ENCODE measurements at regions not wholly inside any gene's neighbourhood (a gene's known extent, or its start where the extent isn't known, plus 50 kb on each side); places are given as distances from the start of the nearest gene placed in this dataset.
A peak's percentile ranks its signal among the peaks of the same experiment; 100 is the strongest.

DNA sequence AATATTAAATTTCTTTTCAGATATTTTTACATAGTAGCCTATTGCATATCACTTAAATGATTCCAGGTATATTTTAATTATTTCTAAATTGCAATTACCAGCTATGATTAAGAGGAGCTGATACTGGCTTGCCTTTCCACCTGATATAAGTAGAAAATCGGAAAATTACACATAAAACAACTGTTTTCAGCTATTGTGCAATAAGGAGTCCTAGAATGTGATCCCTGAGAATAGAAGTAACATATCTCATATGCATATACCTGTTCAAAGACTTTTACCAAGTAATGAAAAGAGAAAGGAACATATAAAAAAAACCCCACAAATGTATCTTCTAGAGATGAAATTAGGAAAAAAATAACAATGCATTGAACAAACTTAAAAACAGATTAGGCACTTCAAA lies 1354.6 kb upstream of the PCDH9 start:
- TF ChIP-seq ESRRG (CRISPR knock-in tag; IDR thresholded peaks at IDR 0.05): no peak
- TF ChIP-seq ZC3H10 (CRISPR knock-in tag; IDR thresholded peaks at IDR 0.05): no peak
- no peak for TF ChIP-seq OSR1 (CRISPR knock-in tag; IDR thresholded peaks at IDR 0.05)
- no peak for TF ChIP-seq ZNF8 (CRISPR knock-in tag; IDR thresholded peaks at IDR 0.05)
- TF ChIP-seq, protein P1, sequence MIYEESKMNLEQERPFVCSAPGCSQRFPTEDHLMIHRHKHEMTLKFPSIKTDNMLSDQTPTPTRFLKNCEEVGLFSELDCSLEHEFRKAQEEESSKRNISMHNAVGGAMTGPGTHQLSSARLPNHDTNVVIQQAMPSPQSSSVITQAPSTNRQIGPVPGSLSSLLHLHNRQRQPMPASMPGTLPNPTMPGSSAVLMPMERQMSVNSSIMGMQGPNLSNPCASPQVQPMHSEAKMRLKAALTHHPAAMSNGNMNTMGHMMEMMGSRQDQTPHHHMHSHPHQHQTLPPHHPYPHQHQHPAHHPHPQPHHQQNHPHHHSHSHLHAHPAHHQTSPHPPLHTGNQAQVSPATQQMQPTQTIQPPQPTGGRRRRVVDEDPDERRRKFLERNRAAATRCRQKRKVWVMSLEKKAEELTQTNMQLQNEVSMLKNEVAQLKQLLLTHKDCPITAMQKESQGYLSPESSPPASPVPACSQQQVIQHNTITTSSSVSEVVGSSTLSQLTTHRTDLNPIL (CRISPR knock-in tag; IDR thresholded peaks at IDR 0.05; ENCODE audit: low read depth): no peak
- no peak for TF ChIP-seq ZFP30 (CRISPR knock-in tag; IDR thresholded peaks at IDR 0.05)
- TF ChIP-seq TOX (CRISPR knock-in tag; IDR thresholded peaks at IDR 0.05; ENCODE audit: borderline replicate concordance): no peak
- TF ChIP-seq, protein P2, sequence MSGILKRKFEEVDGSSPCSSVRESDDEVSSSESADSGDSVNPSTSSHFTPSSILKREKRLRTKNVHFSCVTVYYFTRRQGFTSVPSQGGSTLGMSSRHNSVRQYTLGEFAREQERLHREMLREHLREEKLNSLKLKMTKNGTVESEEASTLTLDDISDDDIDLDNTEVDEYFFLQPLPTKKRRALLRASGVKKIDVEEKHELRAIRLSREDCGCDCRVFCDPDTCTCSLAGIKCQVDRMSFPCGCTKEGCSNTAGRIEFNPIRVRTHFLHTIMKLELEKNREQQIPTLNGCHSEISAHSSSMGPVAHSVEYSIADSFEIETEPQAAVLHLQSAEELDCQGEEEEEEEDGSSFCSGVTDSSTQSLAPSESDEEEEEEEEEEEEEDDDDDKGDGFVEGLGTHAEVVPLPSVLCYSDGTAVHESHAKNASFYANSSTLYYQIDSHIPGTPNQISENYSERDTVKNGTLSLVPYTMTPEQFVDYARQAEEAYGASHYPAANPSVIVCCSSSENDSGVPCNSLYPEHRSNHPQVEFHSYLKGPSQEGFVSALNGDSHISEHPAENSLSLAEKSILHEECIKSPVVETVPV (CRISPR knock-in tag; IDR thresholded peaks at IDR 0.05): no peak
- ATAC-seq: no peak

DNA sequence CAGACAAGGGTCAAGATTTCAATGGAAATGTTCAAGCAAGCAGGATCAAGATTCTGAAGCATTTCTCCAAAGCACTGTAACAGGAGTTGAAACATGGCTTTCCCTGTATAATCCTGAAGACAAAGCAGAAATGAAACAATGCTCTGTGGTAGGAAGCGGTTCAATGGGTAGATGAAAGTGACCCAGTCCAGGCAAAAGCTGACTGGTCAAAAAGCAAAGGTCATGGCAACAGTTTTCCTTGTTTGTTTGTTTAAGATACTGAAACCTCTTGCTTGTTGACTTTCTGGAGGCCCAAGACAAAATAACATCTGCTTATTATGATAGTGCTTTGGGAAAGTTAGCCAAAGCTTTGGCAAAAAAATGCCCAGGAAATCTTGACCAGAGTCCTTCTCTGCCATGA lies 1343.9 kb upstream of the PCDH9 start:
- no peak for TF ChIP-seq ZC3H10 (CRISPR knock-in tag; IDR thresholded peaks at IDR 0.05)
- ATAC-seq: no peak

DNA sequence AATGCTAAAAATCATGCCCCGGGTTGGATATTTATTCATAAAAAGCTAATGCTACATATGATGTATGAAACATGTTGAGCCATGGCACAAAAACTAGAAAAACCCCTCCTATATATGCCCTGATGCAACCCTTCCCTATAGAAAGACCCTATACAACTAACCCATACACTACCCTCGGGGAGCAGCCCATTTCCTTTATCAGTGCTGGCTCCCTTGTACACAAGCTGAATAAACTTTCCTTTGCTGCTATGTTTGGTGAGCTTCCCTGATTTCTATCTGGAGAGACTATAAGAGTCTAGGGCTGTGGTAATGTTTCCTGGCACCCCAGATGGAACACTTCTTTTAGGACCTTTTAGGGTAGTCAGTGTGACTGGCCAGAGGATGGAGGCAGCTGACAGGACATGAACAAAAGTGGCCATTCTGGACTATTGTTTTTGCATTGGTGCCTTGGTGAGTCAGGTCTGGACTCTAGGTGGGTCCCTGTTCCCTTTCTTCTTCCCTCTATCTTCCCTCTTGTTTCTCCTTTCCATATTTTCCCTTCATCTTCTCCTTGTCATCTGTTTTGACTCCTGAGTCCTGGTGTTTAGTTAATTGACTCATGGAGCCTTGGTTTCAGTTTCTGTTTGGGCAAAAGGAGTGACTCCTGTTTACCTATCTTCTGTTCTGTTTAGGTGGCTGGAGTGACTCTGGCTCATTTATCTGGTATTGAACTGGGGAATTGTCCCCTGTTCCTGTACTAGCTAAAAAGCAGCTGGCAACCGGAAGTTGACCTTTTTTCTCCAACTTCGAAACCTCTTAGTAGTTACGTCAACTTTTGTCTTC lies 1321.8 kb upstream of the PCDH9 start:
- peak; percentile 53 for ATAC-seq
- no peak for TF ChIP-seq RARB (CRISPR knock-in tag; IDR thresholded peaks at IDR 0.05)
- TF ChIP-seq ZFP3 (CRISPR knock-in tag; IDR thresholded peaks at IDR 0.05): no peak
- TF ChIP-seq, protein P3, sequence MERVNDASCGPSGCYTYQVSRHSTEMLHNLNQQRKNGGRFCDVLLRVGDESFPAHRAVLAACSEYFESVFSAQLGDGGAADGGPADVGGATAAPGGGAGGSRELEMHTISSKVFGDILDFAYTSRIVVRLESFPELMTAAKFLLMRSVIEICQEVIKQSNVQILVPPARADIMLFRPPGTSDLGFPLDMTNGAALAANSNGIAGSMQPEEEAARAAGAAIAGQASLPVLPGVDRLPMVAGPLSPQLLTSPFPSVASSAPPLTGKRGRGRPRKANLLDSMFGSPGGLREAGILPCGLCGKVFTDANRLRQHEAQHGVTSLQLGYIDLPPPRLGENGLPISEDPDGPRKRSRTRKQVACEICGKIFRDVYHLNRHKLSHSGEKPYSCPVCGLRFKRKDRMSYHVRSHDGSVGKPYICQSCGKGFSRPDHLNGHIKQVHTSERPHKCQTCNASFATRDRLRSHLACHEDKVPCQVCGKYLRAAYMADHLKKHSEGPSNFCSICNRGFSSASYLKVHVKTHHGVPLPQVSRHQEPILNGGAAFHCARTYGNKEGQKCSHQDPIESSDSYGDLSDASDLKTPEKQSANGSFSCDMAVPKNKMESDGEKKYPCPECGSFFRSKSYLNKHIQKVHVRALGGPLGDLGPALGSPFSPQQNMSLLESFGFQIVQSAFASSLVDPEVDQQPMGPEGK (CRISPR knock-in tag; IDR thresholded peaks at IDR 0.05; ENCODE audit: borderline replicate concordance): no peak
- TF ChIP-seq PPARA (CRISPR knock-in tag; IDR thresholded peaks at IDR 0.05; ENCODE audit: borderline replicate concordance): no peak

DNA sequence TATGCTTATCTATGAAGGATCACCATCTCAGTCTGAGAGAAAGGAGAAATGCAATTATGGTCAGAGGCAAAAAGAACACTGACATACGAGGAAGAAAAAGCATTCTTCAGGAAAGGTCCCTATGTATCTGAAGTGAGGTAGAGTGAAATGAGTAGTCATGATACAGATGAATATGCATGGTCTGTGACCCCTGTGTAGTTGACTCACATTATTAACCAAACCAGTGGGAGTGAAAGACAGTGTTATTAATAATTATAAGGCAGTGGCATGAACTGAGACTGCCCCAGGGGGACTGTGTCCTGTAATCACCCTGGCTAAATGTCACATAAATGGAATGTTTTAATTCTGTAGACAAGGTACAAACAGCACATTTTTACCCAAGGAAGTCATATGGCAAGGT lies 1320.2 kb upstream of the PCDH9 start:
- ATAC-seq: no peak
- TF ChIP-seq ZFP3 (CRISPR knock-in tag; IDR thresholded peaks at IDR 0.05) (no peak), ESRRG (CRISPR knock-in tag; IDR thresholded peaks at IDR 0.05) (no peak), TOX (CRISPR knock-in tag; IDR thresholded peaks at IDR 0.05; ENCODE audit: borderline replicate concordance) (no peak), TCF4 (CRISPR knock-in tag; IDR thresholded peaks at IDR 0.05; ENCODE audit: borderline replicate concordance) (no peak), ISL1 (CRISPR knock-in tag; IDR thresholded peaks at IDR 0.05) (no peak), ZNF70 (CRISPR knock-in tag; IDR thresholded peaks at IDR 0.05) (no peak), RARB (CRISPR knock-in tag; IDR thresholded peaks at IDR 0.05) (no peak), CSDC2 (CRISPR knock-in tag; IDR thresholded peaks at IDR 0.05) (no peak), ZNF565 (CRISPR knock-in tag; conservative IDR thresholded peaks at IDR 0.05; ENCODE audit: low read depth) (no peak), OSR1 (CRISPR knock-in tag; IDR thresholded peaks at IDR 0.05) (no peak), ZNF8 (CRISPR knock-in tag; IDR thresholded peaks at IDR 0.05) (no peak), ARNTL (CRISPR knock-in tag; IDR thresholded peaks at IDR 0.05; ENCODE audit: borderline replicate concordance, low read depth) (no peak), SNAI2 (CRISPR knock-in tag; IDR thresholded peaks at IDR 0.05) (no peak), ZC3H10 (CRISPR knock-in tag; IDR thresholded peaks at IDR 0.05) (no peak)
- TF ChIP-seq, protein P1 (CRISPR knock-in tag; IDR thresholded peaks at IDR 0.05; ENCODE audit: low read depth): no peak
- TF ChIP-seq, protein P4, sequence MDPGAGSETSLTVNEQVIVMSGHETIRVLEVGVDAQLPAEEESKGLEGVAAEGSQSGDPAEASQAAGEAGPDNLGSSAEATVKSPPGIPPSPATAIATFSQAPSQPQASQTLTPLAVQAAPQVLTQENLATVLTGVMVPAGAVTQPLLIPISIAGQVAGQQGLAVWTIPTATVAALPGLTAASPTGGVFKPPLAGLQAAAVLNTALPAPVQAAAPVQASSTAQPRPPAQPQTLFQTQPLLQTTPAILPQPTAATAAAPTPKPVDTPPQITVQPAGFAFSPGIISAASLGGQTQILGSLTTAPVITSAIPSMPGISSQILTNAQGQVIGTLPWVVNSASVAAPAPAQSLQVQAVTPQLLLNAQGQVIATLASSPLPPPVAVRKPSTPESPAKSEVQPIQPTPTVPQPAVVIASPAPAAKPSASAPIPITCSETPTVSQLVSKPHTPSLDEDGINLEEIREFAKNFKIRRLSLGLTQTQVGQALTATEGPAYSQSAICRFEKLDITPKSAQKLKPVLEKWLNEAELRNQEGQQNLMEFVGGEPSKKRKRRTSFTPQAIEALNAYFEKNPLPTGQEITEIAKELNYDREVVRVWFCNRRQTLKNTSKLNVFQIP (CRISPR knock-in tag; IDR thresholded peaks at IDR 0.05; ENCODE audit: borderline replicate concordance, low read depth): no peak
- TF ChIP-seq, protein P2 (CRISPR knock-in tag; IDR thresholded peaks at IDR 0.05): no peak
- TF ChIP-seq, protein P5, sequence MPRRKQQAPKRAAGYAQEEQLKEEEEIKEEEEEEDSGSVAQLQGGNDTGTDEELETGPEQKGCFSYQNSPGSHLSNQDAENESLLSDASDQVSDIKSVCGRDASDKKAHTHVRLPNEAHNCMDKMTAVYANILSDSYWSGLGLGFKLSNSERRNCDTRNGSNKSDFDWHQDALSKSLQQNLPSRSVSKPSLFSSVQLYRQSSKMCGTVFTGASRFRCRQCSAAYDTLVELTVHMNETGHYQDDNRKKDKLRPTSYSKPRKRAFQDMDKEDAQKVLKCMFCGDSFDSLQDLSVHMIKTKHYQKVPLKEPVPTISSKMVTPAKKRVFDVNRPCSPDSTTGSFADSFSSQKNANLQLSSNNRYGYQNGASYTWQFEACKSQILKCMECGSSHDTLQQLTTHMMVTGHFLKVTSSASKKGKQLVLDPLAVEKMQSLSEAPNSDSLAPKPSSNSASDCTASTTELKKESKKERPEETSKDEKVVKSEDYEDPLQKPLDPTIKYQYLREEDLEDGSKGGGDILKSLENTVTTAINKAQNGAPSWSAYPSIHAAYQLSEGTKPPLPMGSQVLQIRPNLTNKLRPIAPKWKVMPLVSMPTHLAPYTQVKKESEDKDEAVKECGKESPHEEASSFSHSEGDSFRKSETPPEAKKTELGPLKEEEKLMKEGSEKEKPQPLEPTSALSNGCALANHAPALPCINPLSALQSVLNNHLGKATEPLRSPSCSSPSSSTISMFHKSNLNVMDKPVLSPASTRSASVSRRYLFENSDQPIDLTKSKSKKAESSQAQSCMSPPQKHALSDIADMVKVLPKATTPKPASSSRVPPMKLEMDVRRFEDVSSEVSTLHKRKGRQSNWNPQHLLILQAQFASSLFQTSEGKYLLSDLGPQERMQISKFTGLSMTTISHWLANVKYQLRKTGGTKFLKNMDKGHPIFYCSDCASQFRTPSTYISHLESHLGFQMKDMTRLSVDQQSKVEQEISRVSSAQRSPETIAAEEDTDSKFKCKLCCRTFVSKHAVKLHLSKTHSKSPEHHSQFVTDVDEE (CRISPR knock-in tag; IDR thresholded peaks at IDR 0.05): no peak
